Mesothelial cell of epicardium (in vitro differentiated cells): ENCODE measurements at regions not wholly inside any gene's neighbourhood (a gene's known extent, or its start where the extent isn't known, plus 50 kb on each side); places are given as distances from the start of the nearest gene placed in this dataset.

Experiments
- DNase-seq, 2 experiments: peaks; one replicate each; pipeline ENCODE4 v3.0.0; 2021; ENCODE audit warnings: low spot score in 2 of 2; ENCODE audit not compliant: unreplicated experiment in 2 of 2
- H3K27ac Mint-ChIP-seq: 2 replicates; pipeline ENCODE4 v1.8.0; 2021; ENCODE audit warnings: mixed read lengths
- H3K27me3 Mint-ChIP-seq: 2 replicates; pipeline ENCODE4 v1.8.0; 2021; ENCODE audit warnings: low read depth, mixed read lengths
- H3K36me3 Mint-ChIP-seq: 2 replicates; pipeline ENCODE4 v1.8.0; 2021; ENCODE audit warnings: mixed read lengths
- H3K4me1 Mint-ChIP-seq: 2 replicates; pipeline ENCODE4 v1.8.0; 2021; ENCODE audit warnings: mixed read lengths
- H3K4me3 Mint-ChIP-seq: 2 replicates; pipeline ENCODE4 v1.8.0; 2021; ENCODE audit warnings: mild to moderate bottlenecking, moderate library complexity, mixed read lengths
- H3K9me3 Mint-ChIP-seq: 2 replicates; pipeline ENCODE4 v1.8.0; 2021; ENCODE audit warnings: mixed read lengths
- CTCF ChIP-seq: fragments of 200-600 bp; sonication (generic); IDR thresholded peaks from one replicate; pipeline ENCODE4 v1.5.0; 2021; ENCODE audit warnings: antibody characterized with exemption; ENCODE audit not compliant: unreplicated experiment

- no peak for TF ChIP-seq CTCF
- Mint-ChIP-seq H3K4me3 (no peak overlapping the region), H3K9me3 (no peaks in the 10 kb centered on the region), H3K4me1 (peaks cover 9% of the 10 kb centered on the region), H3K27me3 (peaks cover 6% of the 10 kb centered on the region), H3K27ac (no peak overlapping the region), H3K36me3 (no peaks in the 10 kb centered on the region)
- no peak for DNase-seq
These were observed 484.6 kb downstream of the OLFM4 start for GRCh38 chr13:53513226-53513625.

- no peak for TF ChIP-seq CTCF
- Mint-ChIP-seq H3K4me3 (no peak overlapping the region), H3K27ac (no peak overlapping the region), H3K9me3 (no peaks in the 10 kb centered on the region), H3K27me3 (peaks cover 11% of the 10 kb centered on the region), H3K36me3 (no peaks in the 10 kb centered on the region), H3K4me1 (no peaks in the 10 kb centered on the region)
- DNase-seq = no peak
These were observed 491.5 kb downstream of the OLFM4 start for GRCh38 chr13:53520132-53520531.

GRCh38 chr13:53522034-53522433 is 493.4 kb downstream of the OLFM4 start:
- H3K27me3 Mint-ChIP-seq = peaks cover 19% of the 10 kb centered on the region
- no peaks in the 10 kb centered on the region for H3K4me1 Mint-ChIP-seq
- no peak overlapping the region for H3K4me3 Mint-ChIP-seq
- no peak for DNase-seq
- no peaks in the 10 kb centered on the region for H3K9me3 Mint-ChIP-seq
- no peak for TF ChIP-seq CTCF
- H3K27ac Mint-ChIP-seq = no peak overlapping the region
- no peaks in the 10 kb centered on the region for H3K36me3 Mint-ChIP-seq

- Mint-ChIP-seq H3K27ac (no peak overlapping the region), H3K27me3 (peaks cover 7% of the 10 kb centered on the region), H3K9me3 (peaks cover 4% of the 10 kb centered on the region), H3K36me3 (peaks cover 1% of the 10 kb centered on the region), H3K4me3 (no peak overlapping the region), H3K4me1 (peaks cover 5% of the 10 kb centered on the region)
- no peak for DNase-seq
- no peak for TF ChIP-seq CTCF
These were observed 509.0 kb downstream of the OLFM4 start for GRCh38 chr13:53537586-53537985.

GRCh38 chr13:53545340-53545941 is 516.8 kb downstream of the OLFM4 start:
- Mint-ChIP-seq H3K4me3 (no peak overlapping the region), H3K4me1 (no peaks in the 10 kb centered on the region), H3K36me3 (no peaks in the 10 kb centered on the region), H3K27ac (no peak overlapping the region), H3K27me3 (peaks cover 5% of the 10 kb centered on the region), H3K9me3 (peaks cover 5% of the 10 kb centered on the region)
- no peak for TF ChIP-seq CTCF
- DNase-seq = no peak

GRCh38 chr13:53560556-53560955 is 531.9 kb downstream of the OLFM4 start:
- H3K9me3 Mint-ChIP-seq = peaks cover 3% of the 10 kb centered on the region

More at GRCh38 chr13:53560556-53560955, 531.9 kb downstream of the OLFM4 start:
- no peak overlapping the region for H3K27ac Mint-ChIP-seq
- no peaks in the 10 kb centered on the region for H3K27me3 Mint-ChIP-seq
- TF ChIP-seq CTCF = no peak
- no peak overlapping the region for H3K4me3 Mint-ChIP-seq
- no peak for DNase-seq
- peaks cover 5% of the 10 kb centered on the region for H3K4me1 Mint-ChIP-seq
- H3K36me3 Mint-ChIP-seq = no peaks in the 10 kb centered on the region
